ENCODE measurements at regions not wholly inside any gene's neighbourhood (a gene's known extent, or its start where the extent isn't known, plus 50 kb on each side); places are given as distances from the start of the nearest gene placed in this dataset.

GRCh38 chr22:48248901-48249455, 1486.5 kb downstream of the TBC1D22A start:
- Histone ChIP-seq H3K27ac (ENCODE audit: low read depth, low read length) (no peak overlapping the region), H3K79me2 (ENCODE audit: control insufficient read depth, low read length) (no peaks in the 10 kb centered on the region), H3F3A (ENCODE audit: control insufficient read depth, insufficient read depth) (no peaks in the 10 kb centered on the region), H3K36me3 (ENCODE audit: control insufficient read depth, low read length) (no peaks in the 10 kb centered on the region), H3K4me1 (ENCODE audit: control insufficient read depth, low read length) (no peaks in the 10 kb centered on the region), H3K9me3 (ENCODE audit: control insufficient read depth, insufficient read depth, low read length) (no peaks in the 10 kb centered on the region), H3K4me2 (ENCODE audit: low read length) (no peak overlapping the region), H3K4me3 (ENCODE audit: low read length) (no peak overlapping the region), H4K20me1 (ENCODE audit: control insufficient read depth, insufficient read depth, low read depth, low read length) (no peaks in the 10 kb centered on the region), H3K27me3 (ENCODE audit: control insufficient read depth, low read length) (peaks cover 15% of the 10 kb centered on the region), H3K9me2 (replicated peaks; ENCODE audit: control insufficient read depth, low read length) (no peaks in the 10 kb centered on the region)
- no peak for TF ChIP-seq CTCF (IDR thresholded peaks at IDR 0.05; ENCODE audit: low read depth, low read length, poor library complexity, severe bottlenecking)
- no peak for TF ChIP-seq EZH2phosphoT487 (IDR thresholded peaks at IDR 0.05; ENCODE audit: borderline replicate concordance, low read length)

GRCh38 chr22:48247829-48248228, 1485.4 kb downstream of the TBC1D22A start:
- TF ChIP-seq CTCF (IDR thresholded peaks at IDR 0.05; ENCODE audit: low read depth, low read length, poor library complexity, severe bottlenecking) = no peak
- TF ChIP-seq EZH2phosphoT487 (IDR thresholded peaks at IDR 0.05; ENCODE audit: borderline replicate concordance, low read length) = no peak
- H3F3A ChIP-seq (ENCODE audit: control insufficient read depth, insufficient read depth) = no peaks in the 10 kb centered on the region
- H3K79me2 ChIP-seq (ENCODE audit: control insufficient read depth, low read length) = no peaks in the 10 kb centered on the region
- H3K36me3 ChIP-seq (ENCODE audit: control insufficient read depth, low read length) = no peaks in the 10 kb centered on the region
- no peak overlapping the region for H3K4me2 ChIP-seq (ENCODE audit: low read length)
- no peaks in the 10 kb centered on the region for H3K9me3 ChIP-seq (ENCODE audit: control insufficient read depth, insufficient read depth, low read length)
- H3K27ac ChIP-seq (ENCODE audit: low read depth, low read length) = no peak overlapping the region
- no peaks in the 10 kb centered on the region for H4K20me1 ChIP-seq (ENCODE audit: control insufficient read depth, insufficient read depth, low read depth, low read length)
- peaks cover 15% of the 10 kb centered on the region for H3K27me3 ChIP-seq (ENCODE audit: control insufficient read depth, low read length)
- no peaks in the 10 kb centered on the region for H3K4me1 ChIP-seq (ENCODE audit: control insufficient read depth, low read length)
- no peak overlapping the region for H3K4me3 ChIP-seq (ENCODE audit: low read length)
- no peaks in the 10 kb centered on the region for H3K9me2 ChIP-seq (replicated peaks; ENCODE audit: control insufficient read depth, low read length)

GRCh38 chr22:48245196-48245485, 1482.7 kb downstream of the TBC1D22A start:
- H4K20me1 ChIP-seq (ENCODE audit: control insufficient read depth, insufficient read depth, low read depth, low read length) = no peaks in the 10 kb centered on the region
- H3K9me2 ChIP-seq (replicated peaks; ENCODE audit: control insufficient read depth, low read length) = no peaks in the 10 kb centered on the region
- H3K4me3 ChIP-seq (ENCODE audit: low read length) = no peak overlapping the region
- peaks cover 15% of the 10 kb centered on the region for H3K27me3 ChIP-seq (ENCODE audit: control insufficient read depth, low read length)
- TF ChIP-seq EZH2phosphoT487 (IDR thresholded peaks at IDR 0.05; ENCODE audit: borderline replicate concordance, low read length) (no peak), CTCF (IDR thresholded peaks at IDR 0.05; ENCODE audit: low read depth, low read length, poor library complexity, severe bottlenecking) (no peak)
- H3K9me3 ChIP-seq (ENCODE audit: control insufficient read depth, insufficient read depth, low read length) = no peaks in the 10 kb centered on the region
- H3F3A ChIP-seq (ENCODE audit: control insufficient read depth, insufficient read depth) = no peaks in the 10 kb centered on the region
- no peak overlapping the region for H3K27ac ChIP-seq (ENCODE audit: low read depth, low read length)
- no peak overlapping the region for H3K4me2 ChIP-seq (ENCODE audit: low read length)
- H3K4me1 ChIP-seq (ENCODE audit: control insufficient read depth, low read length) = peaks cover 15% of the 10 kb centered on the region
- H3K79me2 ChIP-seq (ENCODE audit: control insufficient read depth, low read length) = no peaks in the 10 kb centered on the region
- H3K36me3 ChIP-seq (ENCODE audit: control insufficient read depth, low read length) = no peaks in the 10 kb centered on the region
